Heart left ventricle (tissue), 16 donors: ENCODE measurements at regions not wholly inside any gene's neighbourhood (a gene's known extent, or its start where the extent isn't known, plus 50 kb on each side); places are given as distances from the start of the nearest gene placed in this dataset.

Experiments used
- ATAC-seq, 4 donors: fragments of 200-7000 bp; cut with Tn5 transposase; one replicate each; pipeline ENCODE4 v1.9.1; 2020 to 2022; ENCODE audit warnings: moderate library complexity in 4 of 4, mild to moderate bottlenecking in 3 of 4, moderate number of reproducible peaks in 1 of 4
- DNase-seq, 5 donors: peaks; one replicate each; pipeline ENCODE4 v3.0.0-alpha.2; 2020
- H3K27ac ChIP-seq, 12 donors: fragments of 200-600 bp; sonication (generic) in 4 of 12; one replicate each; pipeline versions ENCODE4 v1.5.0 to v1.8.0; 2016 to 2022; ENCODE audit warnings: mild to moderate bottlenecking in 2 of 12
- H3K27me3 ChIP-seq, 9 donors: fragments of 200-600 bp; sonication (generic) in 2 of 9; one replicate each; pipeline versions ENCODE4 v1.5.1 to v1.8.0; 2016 to 2022; ENCODE audit warnings: mild to moderate bottlenecking in 3 of 9
- H3K36me3 ChIP-seq, 9 donors: fragments of 200-600 bp; sonication (generic) in 2 of 9; one replicate each; pipeline versions ENCODE4 v1.5.0 to v1.8.0; 2018 to 2022; ENCODE audit warnings: mild to moderate bottlenecking in 2 of 9
- H3K4me1 ChIP-seq, 12 donors: fragments of 200-600 bp; sonication (generic) in 4 of 12; one replicate each; pipeline versions ENCODE4 v1.5.0 to v1.8.0; 2016 to 2022; ENCODE audit warnings: mild to moderate bottlenecking in 3 of 12
- H3K4me3 ChIP-seq, 12 donors: fragments of 200-600 bp; sonication (generic) in 4 of 12; one replicate each; pipeline versions ENCODE4 v1.5.0 to v1.8.0; 2017 to 2022; ENCODE audit warnings: mild to moderate bottlenecking in 9 of 12, moderate library complexity in 4 of 12
- H3K9me3 ChIP-seq, 12 donors: fragments of 200-600 bp; sonication (generic) in 4 of 12; one replicate each; pipeline versions ENCODE4 v1.5.0 to v1.8.0; 2016 to 2022; ENCODE audit warnings: mild to moderate bottlenecking in 1 of 12
- CTCF ChIP-seq, 12 donors: fragments of 200-600 bp; sonication (generic) in 4 of 12; IDR thresholded peaks; one replicate each; pipeline versions ENCODE4 v1.5.0 to v1.8.0; 2018 to 2022; ENCODE audit warnings: antibody characterized with exemption in 12 of 12, mild to moderate bottlenecking in 5 of 12
- POLR2A ChIP-seq, 2 donors: fragments of 450-650 bp; IDR thresholded peaks; one replicate each; pipeline ENCODE4 v1.6.1; 2017; ENCODE audit warnings: antibody characterized with exemption in 2 of 2, mild to moderate bottlenecking in 2 of 2, moderate library complexity in 2 of 2
- WGBS, 4 donors: extraction: QIAGEN DNeasy Blood & Tissue Kit in 2 of 4; methylation state at CpG; one replicate each; pipeline versions ENCODE4 v1.1.5 to v1.1.7; 2013 to 2018; 5-methylcytosine and 5-hydroxymethylcytosine counted together
- intact Hi-C, 10 donors: fragments of 100-400 bp; cut with DNase I; formaldehyde crosslinking; loops; one replicate each; pipeline versions ENCODE4 v1.11.1 to v1.14.2; 2022
- donor health status: ischemic (EF 13 %, LVEDD 7.1; RV severe dilation, severe dysfunction).
- donor health status: healthy with polysubstance abuse.
- donor health status: DM: no; HTN: yes; CAD: no.
- donor health status: DM: no; HTN: no; CAD: no.
- donor health status: ischemic (EF 25% LVEDD 6.9; RV normal size, moderate dysfunction).
- donor health status: ischemic (EF 25% LVEDD 5.7; RV mildly dilated, moderate dysfunction).
- donor health status: healthy.
- donor health status: DM: yes; HTN: yes; CAD: no.
- donor health status: ischemic (EF 35%, LVEDD 5.7; RV mildly dilated, moderate dysfunction).
- donor health status: nonischemic (EF 11% LVEDD 7.7; RV severe dilation, severe dysfunction).
- donor health status: DM: yes; HTN: yes; CAD: no.
- donor health status: PGD.
- donor health status: ischemic (EF 29% LVEDD 5.4; RV normal size, mild dysfunction).
- donor health status: nonischemic (EF 23%, LVEDD 6.1; RV moderate dilation, normal function).

GRCh38 chr1:56187405-56187804 lies 392.0 kb downstream of the PLPP3 start:
- TF ChIP-seq POLR2A (IDR thresholded peaks at IDR 0.05) (no peak), CTCF (IDR thresholded peaks at IDR 0.05) (no peak)
- intact Hi-C loops, result loop anchor here in 2 of 10 donors (5.0 to 10.0 kb wide), 2 partner anchors 35 to 227 kb away; no protein-coding TSS in a partner anchor
- Histone ChIP-seq H3K36me3 (no peaks in the 10 kb centered on the region), H3K27ac (no peak overlapping the region), H3K4me1 (peaks cover 0 to 20% (median 11%) of the 10 kb centered on the region in 12 donors), H3K9me3 (no peaks in the 10 kb centered on the region), H3K27me3 (no peaks in the 10 kb centered on the region), H3K4me3 (no peak overlapping the region)
- no peak for DNase-seq
- 68 to 85% (median 71%) methylated on average over 1 of the region's 1 CpG for WGBS, 4 donors
- no peak for ATAC-seq

GRCh38 chr1:56185493-56185892 lies 393.9 kb downstream of the PLPP3 start:
- ATAC-seq (no peak), DNase-seq (no peak)
- TF ChIP-seq POLR2A (IDR thresholded peaks at IDR 0.05) (no peak), CTCF (IDR thresholded peaks at IDR 0.05) (no peak)
- intact Hi-C loops, result loop anchor here in 2 of 10 donors (5.0 to 10.0 kb wide), 2 partner anchors 33 to 229 kb away; no protein-coding TSS in a partner anchor
- Histone ChIP-seq H3K27me3 (no peaks in the 10 kb centered on the region), H3K36me3 (no peaks in the 10 kb centered on the region), H3K27ac (no peak overlapping the region), H3K4me1 (peaks cover 0 to 23% (median 10%) of the 10 kb centered on the region in 12 donors), H3K9me3 (no peaks in the 10 kb centered on the region), H3K4me3 (no peak overlapping the region)
- 94 to 97% (median 96%) methylated on average over 2 of the region's 2 CpGs for WGBS, 4 donors

- H3K4me3 ChIP-seq, result no peak overlapping the region
- no peaks in the 10 kb centered on the region for H3K36me3 ChIP-seq
- intact Hi-C loops, result loop anchor here in 1 of 10 donors (10.0 kb wide), 1 partner anchor 232 kb away; no protein-coding TSS in a partner anchor
- peaks cover 0 to 10% (median 3%) of the 10 kb centered on the region in 12 donors for H3K4me1 ChIP-seq
- 69 to 92% (median 86%) methylated on average over 2 of the region's 2 CpGs for WGBS, 4 donors
- no peak overlapping the region for H3K27ac ChIP-seq
- H3K9me3 ChIP-seq, result no peaks in the 10 kb centered on the region
- ATAC-seq (no peak), DNase-seq (no peak)
- no peaks in the 10 kb centered on the region for H3K27me3 ChIP-seq
- no peak for TF ChIP-seq CTCF (IDR thresholded peaks at IDR 0.05)
These were observed 396.2 kb downstream of the PLPP3 start for GRCh38 chr1:56183151-56183550.

GRCh38 chr1:56180520-56181190 lies 398.7 kb downstream of the PLPP3 start:
- H3K4me3 ChIP-seq, result peak overlapping the region in 9 of 12 donors; percentile 8 to 47 (median 31)
- H3K27ac ChIP-seq, result peak overlapping the region in 6 of 12 donors; percentile 8 to 56 (median 36)
- DNase-seq, result no peak
- H3K36me3 ChIP-seq, result no peaks in the 10 kb centered on the region
- WGBS, 4 donors, result 52 to 64% (median 56%) methylated on average over 5 of the region's 5 CpGs
- H3K4me1 ChIP-seq, result peaks cover 0 to 10% (median 2%) of the 10 kb centered on the region in 12 donors
- TF ChIP-seq POLR2A (IDR thresholded peaks at IDR 0.05) (no peak), CTCF (IDR thresholded peaks at IDR 0.05) (no peak)
- ATAC-seq, result no peak
- no peaks in the 10 kb centered on the region for H3K9me3 ChIP-seq
- H3K27me3 ChIP-seq, result no peaks in the 10 kb centered on the region
- intact Hi-C loops, result loop anchor here in 1 of 10 donors (10.0 kb wide), 1 partner anchor 234 kb away; no protein-coding TSS in a partner anchor
